ENCODE measurements at regions not wholly inside any gene's neighbourhood (a gene's known extent, or its start where the extent isn't known, plus 50 kb on each side); places are given as distances from the start of the nearest gene placed in this dataset.

DNA sequence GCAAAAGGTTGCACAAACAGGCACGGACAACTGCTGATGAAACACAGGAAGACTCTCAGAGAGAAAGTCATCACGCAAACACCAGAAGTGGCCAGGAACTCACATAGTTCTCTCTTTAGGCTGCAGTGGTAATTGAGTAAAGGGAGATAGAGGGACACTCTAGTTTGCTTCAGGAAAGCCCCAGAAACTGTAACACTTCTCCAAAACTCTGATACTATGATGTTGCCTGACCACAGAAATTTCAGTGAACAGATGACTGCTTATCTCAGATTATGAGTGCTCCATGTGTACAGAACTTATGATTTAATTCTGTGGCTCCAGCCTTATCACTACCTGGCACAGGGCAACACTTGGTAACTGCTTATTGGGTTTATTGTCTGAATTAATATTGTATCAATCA lies 311.5 kb upstream of the GYPC start:
- WGBS = 69% methylated on average over 2 of the region's 2 CpGs
- DNase-seq (ENCODE audit: low spot score) = no peak

DNA sequence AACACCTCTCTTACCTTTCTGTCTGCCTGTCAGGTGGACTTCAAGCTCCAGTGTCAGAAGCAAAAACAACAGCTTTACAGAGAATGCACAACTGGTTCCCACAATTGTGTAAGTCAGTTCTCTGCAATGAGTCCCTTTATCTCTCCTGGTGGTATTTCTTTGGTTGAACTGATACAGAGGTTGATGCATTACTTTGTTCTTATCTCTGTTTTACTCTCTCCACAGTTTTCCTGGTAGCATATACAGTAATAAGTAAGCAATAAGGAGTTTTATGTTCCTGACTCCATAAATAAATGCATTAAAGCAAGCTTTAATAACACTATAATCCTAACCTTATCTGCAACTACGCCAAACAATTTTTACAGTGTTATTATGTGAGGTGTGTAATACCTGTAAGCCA lies 310.3 kb upstream of the GYPC start:
- H3K27ac ChIP-seq (ENCODE audit: low read depth in 1 of 2, low read length in 2 of 2) = no peak overlapping the region
- H3K4me1 ChIP-seq (ENCODE audit: control insufficient read depth in 4 of 4, insufficient read depth in 4 of 4, low read length in 3 of 4) = no peaks in the 10 kb centered on the region
- TF ChIP-seq ATF3 (IDR thresholded peaks at IDR 0.05) (no peak), SP1 (IDR thresholded peaks at IDR 0.05) (no peak), CTCF (IDR thresholded peaks at IDR 0.05; ENCODE audit: low read depth, low read length, missing input control) (no peak), HNF4A (conservative IDR thresholded peaks at IDR 0.05) (no peak), EGR1 (IDR thresholded peaks at IDR 0.05; ENCODE audit: low read depth in 2 of 2) (no peak), HNF4G (IDR thresholded peaks at IDR 0.05) (no peak), ZBTB33 (IDR thresholded peaks at IDR 0.05) (no peak), RAD21 (IDR thresholded peaks at IDR 0.05) (no peak), FOXA1 (IDR thresholded peaks at IDR 0.05) (no peak), TAF1 (conservative IDR thresholded peaks at IDR 0.05) (no peak), RXRA (IDR thresholded peaks at IDR 0.05) (no peak)
- no peak overlapping the region for H3K4me3 ChIP-seq (ENCODE audit: low read depth in 1 of 3, low read length in 3 of 3)
- no peaks in the 10 kb centered on the region for H3K36me3 ChIP-seq (ENCODE audit: control insufficient read depth in 4 of 4, insufficient read depth in 3 of 4, low read depth in 1 of 4, low read length in 3 of 4)
- no peak for DNase-seq (ENCODE audit: low spot score)
- WGBS = 60% methylated on average over 1 of the region's 1 CpG
- no peaks in the 10 kb centered on the region for H3K27me3 ChIP-seq (ENCODE audit: control insufficient read depth in 4 of 4, insufficient read depth in 4 of 4, low read length in 3 of 4)
- no peaks in the 10 kb centered on the region for H3K9me3 ChIP-seq (ENCODE audit: control insufficient read depth in 4 of 4, low read length in 3 of 4)
- H3K9ac ChIP-seq (ENCODE audit: low read depth in 1 of 2, low read length in 2 of 2) = no peak overlapping the region

More for the DNA sequence above, 311.5 kb upstream of the GYPC start:
- no peaks in the 10 kb centered on the region for H3K36me3 ChIP-seq (ENCODE audit: control insufficient read depth in 4 of 4, insufficient read depth in 3 of 4, low read depth in 1 of 4, low read length in 3 of 4)
- no peaks in the 10 kb centered on the region for H3K9me3 ChIP-seq (ENCODE audit: control insufficient read depth in 4 of 4, low read length in 3 of 4)
- no peak overlapping the region for H3K4me3 ChIP-seq (ENCODE audit: low read depth in 1 of 3, low read length in 3 of 3)
- no peaks in the 10 kb centered on the region for H3K27me3 ChIP-seq (ENCODE audit: control insufficient read depth in 4 of 4, insufficient read depth in 4 of 4, low read length in 3 of 4)
- H3K4me1 ChIP-seq (ENCODE audit: control insufficient read depth in 4 of 4, insufficient read depth in 4 of 4, low read length in 3 of 4) = no peaks in the 10 kb centered on the region
- TF ChIP-seq YY1 (IDR thresholded peaks at IDR 0.05) (no peak), ZBTB33 (IDR thresholded peaks at IDR 0.05) (no peak), CTCF (IDR thresholded peaks at IDR 0.05; ENCODE audit: low read depth, low read length, missing input control) (no peak), HNF4A (conservative IDR thresholded peaks at IDR 0.05) (no peak), MAX (IDR thresholded peaks at IDR 0.05) (no peak), RAD21 (IDR thresholded peaks at IDR 0.05) (no peak), TAF1 (conservative IDR thresholded peaks at IDR 0.05) (no peak), GABPA (IDR thresholded peaks at IDR 0.05 in 1 of 2, conservative IDR thresholded peaks at IDR 0.05 in 1 of 2) (no peak), NR2F2 (IDR thresholded peaks at IDR 0.05) (no peak), ATF3 (IDR thresholded peaks at IDR 0.05) (no peak), EGR1 (IDR thresholded peaks at IDR 0.05; ENCODE audit: low read depth in 2 of 2) (no peak), HNF4G (IDR thresholded peaks at IDR 0.05) (no peak), RXRA (IDR thresholded peaks at IDR 0.05) (no peak), SP1 (IDR thresholded peaks at IDR 0.05) (no peak)
- no peak overlapping the region for H3K27ac ChIP-seq (ENCODE audit: low read depth in 1 of 2, low read length in 2 of 2)
- H3K9ac ChIP-seq (ENCODE audit: low read depth in 1 of 2, low read length in 2 of 2) = no peak overlapping the region
